Osteoblast (primary cell): ENCODE measurements at regions not wholly inside any gene's neighbourhood (a gene's known extent, or its start where the extent isn't known, plus 50 kb on each side); places are given as distances from the start of the nearest gene placed in this dataset.

Experiments
- DNase-seq: peaks from one replicate; pipeline ENCODE4 v3.0.0; 2011; ENCODE audit warnings: low spot score, mixed read lengths; ENCODE audit not compliant: insufficient read length; ENCODE audit errors: missing footprints
- H2AFZ ChIP-seq: 2 replicates; pipeline ENCODE4 v1.6.0; 2011; ENCODE audit warnings: mild to moderate bottlenecking, low read length
- H3K27ac ChIP-seq: 2 replicates; pipeline ENCODE4 v1.5.1; 2011; ENCODE audit warnings: mild to moderate bottlenecking, low read depth, low read length, moderate library complexity
- H3K27me3 ChIP-seq: 2 replicates; pipeline ENCODE4 v1.6.0; 2012; ENCODE audit warnings: mild to moderate bottlenecking, control low read depth, inconsistent platforms, low read length, moderate library complexity; ENCODE audit not compliant: insufficient read depth
- H3K36me3 ChIP-seq: 2 replicates; pipeline ENCODE4 v1.5.1; 2011; ENCODE audit warnings: mild to moderate bottlenecking, low read length, control low read depth, moderate library complexity; ENCODE audit not compliant: insufficient read depth
- H3K4me1 ChIP-seq: 2 replicates; pipeline ENCODE4 v1.5.1; 2011; ENCODE audit warnings: mild to moderate bottlenecking, low read length, control low read depth, moderate library complexity; ENCODE audit not compliant: insufficient read depth
- H3K4me2 ChIP-seq: 2 replicates; pipeline ENCODE4 v1.6.0; 2011; ENCODE audit warnings: mild to moderate bottlenecking, low read length; ENCODE audit not compliant: insufficient read depth
- H3K4me3 ChIP-seq: fragments of 200-600 bp; sonication (generic); 3 replicates; pipeline ENCODE4 v1.5.1; 2012; ENCODE audit warnings: mild to moderate bottlenecking, low read length, inconsistent platforms; ENCODE audit not compliant: insufficient read depth
- H3K79me2 ChIP-seq: 2 replicates; pipeline ENCODE4 v1.6.0; 2012; ENCODE audit warnings: mild to moderate bottlenecking, low read length, control low read depth, inconsistent platforms; ENCODE audit not compliant: insufficient read depth
- H3K9me3 ChIP-seq: 2 replicates; pipeline ENCODE4 v1.5.1; 2011; ENCODE audit warnings: low read depth, low read length, control low read depth
- H4K20me1 ChIP-seq: 2 replicates; pipeline ENCODE4 v1.6.0; 2012; ENCODE audit warnings: mild to moderate bottlenecking, low read length, control low read depth; ENCODE audit not compliant: insufficient read depth
- TF ChIP-seq, protein P1 (sequence below): IDR thresholded peaks from 2 replicates; pipeline ENCODE4 v1.5.1; 2011; ENCODE audit warnings: mild to moderate bottlenecking, low read depth, low read length, moderate library complexity; ENCODE audit errors: extremely low read depth

DNA sequence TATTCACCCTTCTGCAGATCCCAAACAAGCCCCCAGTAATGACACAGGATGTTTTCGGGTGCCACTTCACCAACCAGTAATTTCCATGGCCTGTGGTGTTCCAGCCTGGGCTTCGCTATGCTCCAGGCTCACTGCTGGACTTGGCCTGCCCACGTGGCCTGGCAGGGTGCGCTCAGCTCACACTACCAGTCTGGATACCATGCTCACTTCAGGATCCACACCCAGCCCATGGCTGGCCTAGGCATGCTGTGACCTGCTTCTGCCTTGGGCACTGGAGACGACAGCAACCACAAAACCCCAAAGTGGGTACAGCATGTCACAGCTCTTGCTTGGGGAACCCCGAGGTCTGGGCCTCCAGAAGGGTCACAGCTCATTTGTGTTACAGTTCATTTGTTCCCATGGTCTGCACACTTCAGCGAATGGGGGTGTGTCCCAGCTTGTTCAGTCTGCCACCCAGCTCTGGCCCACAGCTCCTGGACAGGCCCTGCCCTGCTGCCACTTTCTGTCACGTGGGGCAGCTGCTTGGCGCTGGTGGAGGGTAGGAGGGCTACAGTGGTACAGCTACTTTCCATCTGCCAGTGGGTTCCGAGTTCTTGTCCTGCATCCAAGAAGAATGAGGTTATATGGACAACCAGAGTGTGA lies 650.8 kb downstream of the MCTP2 start:
- H4K20me1 ChIP-seq, result no peaks in the 10 kb centered on the region
- TF ChIP-seq, protein P1, sequence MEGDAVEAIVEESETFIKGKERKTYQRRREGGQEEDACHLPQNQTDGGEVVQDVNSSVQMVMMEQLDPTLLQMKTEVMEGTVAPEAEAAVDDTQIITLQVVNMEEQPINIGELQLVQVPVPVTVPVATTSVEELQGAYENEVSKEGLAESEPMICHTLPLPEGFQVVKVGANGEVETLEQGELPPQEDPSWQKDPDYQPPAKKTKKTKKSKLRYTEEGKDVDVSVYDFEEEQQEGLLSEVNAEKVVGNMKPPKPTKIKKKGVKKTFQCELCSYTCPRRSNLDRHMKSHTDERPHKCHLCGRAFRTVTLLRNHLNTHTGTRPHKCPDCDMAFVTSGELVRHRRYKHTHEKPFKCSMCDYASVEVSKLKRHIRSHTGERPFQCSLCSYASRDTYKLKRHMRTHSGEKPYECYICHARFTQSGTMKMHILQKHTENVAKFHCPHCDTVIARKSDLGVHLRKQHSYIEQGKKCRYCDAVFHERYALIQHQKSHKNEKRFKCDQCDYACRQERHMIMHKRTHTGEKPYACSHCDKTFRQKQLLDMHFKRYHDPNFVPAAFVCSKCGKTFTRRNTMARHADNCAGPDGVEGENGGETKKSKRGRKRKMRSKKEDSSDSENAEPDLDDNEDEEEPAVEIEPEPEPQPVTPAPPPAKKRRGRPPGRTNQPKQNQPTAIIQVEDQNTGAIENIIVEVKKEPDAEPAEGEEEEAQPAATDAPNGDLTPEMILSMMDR, result no peak
- H3K9me3 ChIP-seq, result no peaks in the 10 kb centered on the region
- no peaks in the 10 kb centered on the region for H3K79me2 ChIP-seq
- H3K27me3 ChIP-seq, result no peaks in the 10 kb centered on the region
- no peak overlapping the region for H2AFZ ChIP-seq
- no peaks in the 10 kb centered on the region for H3K36me3 ChIP-seq
- H3K27ac ChIP-seq, result no peak overlapping the region
- no peaks in the 10 kb centered on the region for H3K4me1 ChIP-seq
- H3K4me3 ChIP-seq, result no peak overlapping the region
- no peak for DNase-seq
- H3K4me2 ChIP-seq, result no peak overlapping the region

DNA sequence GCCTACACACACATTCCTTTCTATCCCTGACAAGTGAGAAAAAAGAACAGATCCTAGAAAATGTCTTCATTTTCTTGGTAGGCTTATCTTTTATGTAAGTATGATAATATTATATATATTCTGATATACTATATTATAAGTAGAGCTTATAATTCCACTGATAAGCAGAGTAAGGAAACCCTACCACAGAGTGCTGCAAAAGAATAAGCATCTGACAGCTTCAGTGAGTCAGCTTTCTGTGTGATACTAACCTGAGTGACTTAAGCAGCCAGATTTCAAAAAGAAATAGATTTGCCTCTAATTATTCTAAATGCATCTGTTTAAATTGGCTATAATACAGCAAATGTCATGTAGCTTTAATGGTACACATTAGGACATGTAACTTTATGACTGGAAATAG lies 656.0 kb downstream of the MCTP2 start:
- Histone ChIP-seq H2AFZ (no peak overlapping the region), H3K4me3 (no peak overlapping the region), H3K9me3 (no peaks in the 10 kb centered on the region), H3K79me2 (no peaks in the 10 kb centered on the region), H3K36me3 (no peaks in the 10 kb centered on the region), H3K4me2 (no peak overlapping the region), H3K4me1 (no peaks in the 10 kb centered on the region), H3K27me3 (no peaks in the 10 kb centered on the region), H4K20me1 (no peaks in the 10 kb centered on the region), H3K27ac (no peak overlapping the region)
- no peak for DNase-seq
- TF ChIP-seq, protein P1, result no peak

DNA sequence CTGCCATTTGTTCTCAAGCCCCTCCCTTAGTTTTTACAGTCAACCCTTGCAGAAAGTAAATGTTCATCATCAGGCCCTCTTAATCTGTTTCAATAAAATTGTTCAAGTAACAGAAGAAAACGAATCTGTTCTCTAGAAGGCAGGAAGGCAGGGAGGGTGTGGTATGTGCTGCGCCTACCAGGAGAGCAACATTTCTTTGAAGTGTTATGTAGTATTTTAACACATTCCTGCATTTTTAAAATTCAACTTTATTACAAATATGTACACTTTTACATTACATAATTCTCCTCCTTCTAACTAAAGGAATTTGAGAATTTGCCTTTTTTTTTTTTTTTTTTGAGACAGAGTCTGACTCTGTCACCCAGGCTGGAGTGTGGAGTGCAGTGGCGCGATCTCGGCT lies 657.8 kb downstream of the MCTP2 start:
- H3K79me2 ChIP-seq, result no peaks in the 10 kb centered on the region
- H3K36me3 ChIP-seq, result no peaks in the 10 kb centered on the region
- no peak overlapping the region for H3K4me3 ChIP-seq
- no peak for DNase-seq
- no peak overlapping the region for H3K4me2 ChIP-seq
- no peaks in the 10 kb centered on the region for H3K27me3 ChIP-seq
- no peaks in the 10 kb centered on the region for H3K4me1 ChIP-seq
- no peaks in the 10 kb centered on the region for H4K20me1 ChIP-seq
- TF ChIP-seq, protein P1, result no peak
- H3K9me3 ChIP-seq, result no peaks in the 10 kb centered on the region
- no peak overlapping the region for H2AFZ ChIP-seq
- H3K27ac ChIP-seq, result no peak overlapping the region

DNA sequence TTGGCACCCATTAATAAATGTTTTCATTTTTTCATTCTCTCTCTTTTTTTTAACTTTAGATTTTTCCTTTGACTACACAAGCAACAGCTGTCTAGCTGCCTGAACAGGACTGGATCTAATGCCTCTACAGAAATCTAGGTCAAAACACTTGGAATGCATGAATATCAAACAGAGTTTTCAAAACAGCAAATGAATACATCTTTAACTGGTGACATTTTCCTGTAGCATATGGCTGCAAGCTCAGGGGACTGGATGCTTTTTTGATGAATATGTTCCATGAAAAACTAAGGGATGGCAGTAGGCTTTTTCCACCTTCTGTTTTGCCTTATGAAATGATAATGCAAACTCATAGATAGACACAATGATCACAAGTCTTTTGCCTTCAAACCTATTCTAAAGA lies 661.7 kb downstream of the MCTP2 start:
- no peak for DNase-seq
- H3K27ac ChIP-seq, result no peak overlapping the region
- TF ChIP-seq, protein P1, result no peak
- H3K4me1 ChIP-seq, result no peaks in the 10 kb centered on the region
- H3K4me3 ChIP-seq, result no peak overlapping the region
- no peaks in the 10 kb centered on the region for H3K36me3 ChIP-seq
- no peak overlapping the region for H2AFZ ChIP-seq
- H3K4me2 ChIP-seq, result no peak overlapping the region
- H3K9me3 ChIP-seq, result no peaks in the 10 kb centered on the region
- no peaks in the 10 kb centered on the region for H3K27me3 ChIP-seq
- no peaks in the 10 kb centered on the region for H3K79me2 ChIP-seq
- H4K20me1 ChIP-seq, result no peaks in the 10 kb centered on the region
